GM21825 (cell line): ENCODE measurements at regions not wholly inside any gene's neighbourhood (a gene's known extent, or its start where the extent isn't known, plus 50 kb on each side); places are given as distances from the start of the nearest gene placed in this dataset.
A peak's percentile ranks its signal among the peaks of the same experiment; 100 is the strongest.

Experiments used
- ATAC-seq: cut with Tn5 transposase; IDR thresholded peaks from one replicate; pipeline ENCODE4 v1.9.1; 2021; ENCODE audit warnings: mild to moderate bottlenecking, moderate library complexity; ENCODE audit not compliant: unreplicated experiment

- ATAC-seq = no peak
Measured at GRCh38 chr14:22084393-22085281, 411.0 kb upstream of the OR4E1 start.

GRCh38 chr14:22081337-22081736, 407.7 kb upstream of the OR4E1 start:
- ATAC-seq = no peak

DNA sequence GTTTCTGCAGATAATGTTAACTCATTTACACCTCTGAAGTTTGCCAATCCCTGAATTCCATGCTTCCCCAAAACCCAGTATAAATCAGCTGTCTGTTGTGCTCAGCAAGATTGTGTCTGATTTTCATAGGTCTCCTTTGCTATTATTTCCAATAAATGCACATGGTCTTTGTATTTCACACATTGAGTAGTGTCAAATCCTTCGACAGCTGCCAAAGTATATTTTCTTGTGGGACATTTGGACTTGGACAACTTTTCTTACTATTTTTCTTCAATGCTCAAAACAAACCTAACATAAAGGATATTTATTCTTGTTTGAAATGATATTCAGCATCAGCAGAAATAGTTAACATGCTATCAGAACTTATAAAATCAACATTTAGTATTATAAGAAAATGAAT, 406.1 kb upstream of the OR4E1 start:
- ATAC-seq = no peak

DNA sequence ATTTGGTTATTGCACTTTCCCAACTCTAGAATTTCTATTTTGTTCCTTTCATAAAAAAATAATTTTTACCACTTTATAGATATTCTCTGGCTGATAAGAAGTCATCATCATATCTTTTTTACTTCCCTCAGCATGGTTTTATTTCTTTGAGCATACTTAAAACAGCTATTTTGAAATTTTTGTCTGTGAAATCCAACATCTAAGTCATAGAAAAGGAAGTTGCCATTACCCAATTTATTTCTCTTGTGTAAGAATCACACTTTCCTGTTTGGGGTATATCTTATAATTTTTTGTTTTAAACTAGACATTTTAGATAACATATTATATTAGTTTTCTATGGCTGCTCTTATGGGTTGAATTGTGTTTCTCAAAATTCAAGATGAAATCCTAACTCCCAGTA, 400.2 kb upstream of the OR4E1 start:
- no peak for ATAC-seq

- peak; percentile 88 for ATAC-seq
Measured at GRCh38 chr14:22071006-22071405, 397.4 kb upstream of the OR4E1 start.

- ATAC-seq = peak; percentile 63
Measured at GRCh38 chr14:22070119-22070982, 396.7 kb upstream of the OR4E1 start.

DNA sequence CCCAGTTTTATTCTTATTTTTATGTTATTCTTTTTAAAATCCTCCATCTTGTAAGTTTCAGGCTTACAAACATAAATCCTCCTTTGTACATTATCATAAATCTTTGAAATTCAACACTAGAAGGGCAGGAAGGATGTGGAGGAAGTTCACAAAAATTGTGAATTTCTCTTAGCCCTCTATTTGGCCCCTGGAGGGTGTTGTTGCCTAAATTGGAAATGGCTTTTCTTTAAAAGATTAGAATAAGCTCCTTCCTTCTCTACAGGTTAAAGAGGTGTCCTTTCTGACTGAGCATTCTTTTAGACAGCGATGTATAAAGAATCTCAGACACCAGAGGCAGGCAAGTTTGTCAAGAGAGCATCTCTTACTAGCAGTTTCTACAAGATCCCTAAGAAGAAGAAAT, 391.7 kb upstream of the OR4E1 start:
- no peak for ATAC-seq

- no peak for ATAC-seq
Measured at GRCh38 chr14:22059201-22059600, 385.6 kb upstream of the OR4E1 start.

- no peak for ATAC-seq
Measured at GRCh38 chr14:22052795-22053194, 379.2 kb upstream of the OR4E1 start.

DNA sequence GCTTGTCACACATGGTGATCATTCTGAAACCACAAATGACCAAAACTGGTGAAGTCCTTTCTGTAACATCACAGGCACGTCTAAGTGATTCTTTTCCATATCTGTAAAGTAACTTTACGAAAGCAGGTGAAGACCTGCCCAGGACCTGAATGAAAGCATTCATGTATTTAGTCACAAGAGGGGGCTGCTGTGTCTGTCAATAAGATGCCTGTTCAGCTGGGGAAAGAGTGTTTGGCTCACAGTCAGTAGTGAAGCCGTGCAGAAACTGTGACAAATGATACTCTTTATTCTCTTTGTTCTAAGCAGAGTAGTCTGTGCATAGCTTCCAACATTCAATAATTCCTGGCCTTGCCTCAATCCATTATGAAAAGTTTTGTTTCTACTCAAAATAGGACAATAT, 373.5 kb upstream of the OR4E1 start:
- ATAC-seq = no peak

GRCh38 chr14:22046063-22046462, 372.4 kb upstream of the OR4E1 start:
- ATAC-seq = no peak

- no peak for ATAC-seq
Measured at GRCh38 chr14:22044193-22044592, 370.6 kb upstream of the OR4E1 start.

DNA sequence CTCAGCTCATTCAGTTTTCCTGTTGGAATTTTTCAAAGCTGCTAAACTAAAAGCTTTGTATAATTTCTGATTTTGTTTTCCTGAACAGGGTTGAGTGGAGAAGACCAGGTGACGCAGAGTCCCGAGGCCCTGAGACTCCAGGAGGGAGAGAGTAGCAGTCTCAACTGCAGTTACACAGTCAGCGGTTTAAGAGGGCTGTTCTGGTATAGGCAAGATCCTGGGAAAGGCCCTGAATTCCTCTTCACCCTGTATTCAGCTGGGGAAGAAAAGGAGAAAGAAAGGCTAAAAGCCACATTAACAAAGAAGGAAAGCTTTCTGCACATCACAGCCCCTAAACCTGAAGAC, 367.1 kb upstream of the OR4E1 start:
- ATAC-seq = no peak

DNA sequence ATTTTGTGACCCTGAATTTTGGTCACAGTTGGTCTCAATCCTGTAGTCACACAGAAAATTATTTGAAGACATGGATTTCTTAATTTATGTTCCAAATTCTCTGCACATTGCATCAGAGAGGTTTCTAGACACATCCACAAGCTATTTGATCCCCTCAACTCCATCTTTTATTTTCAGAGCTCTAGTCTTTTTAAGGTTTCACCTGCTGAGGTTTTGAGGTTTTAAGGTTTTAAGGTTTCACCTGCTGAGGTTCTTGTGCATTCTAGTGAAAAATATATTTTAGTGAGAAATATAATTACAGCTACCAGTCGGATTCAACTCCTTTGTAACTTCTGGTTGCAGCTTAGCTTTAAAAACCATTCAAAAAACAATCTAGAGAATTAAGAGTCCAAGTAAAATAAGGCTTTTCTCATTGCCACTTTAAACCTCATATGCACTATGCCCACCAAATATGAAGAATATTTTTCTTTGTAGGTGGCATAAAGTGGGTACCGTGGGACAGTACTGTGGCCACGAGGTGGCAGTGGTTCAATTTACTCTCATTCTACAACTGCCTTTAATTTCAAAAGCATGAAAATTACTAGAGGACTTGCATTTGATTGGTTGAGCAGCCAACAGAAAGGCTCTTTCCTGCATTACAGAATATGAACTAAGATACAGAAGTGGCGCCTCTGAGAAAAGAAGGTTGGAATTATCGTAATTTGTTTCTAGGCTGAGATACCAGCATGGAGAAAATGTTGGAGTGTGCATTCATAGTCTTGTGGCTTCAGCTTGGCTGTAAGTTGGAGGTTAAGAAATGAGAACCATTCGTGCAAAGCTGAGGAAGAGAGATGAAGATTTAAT, 366.5 kb upstream of the OR4E1 start:
- no peak for ATAC-seq

GRCh38 chr14:22036541-22037239, 363.1 kb upstream of the OR4E1 start:
- ATAC-seq = no peak

- ATAC-seq = no peak
Measured at GRCh38 chr14:22026527-22026926, 352.9 kb upstream of the OR4E1 start.

DNA sequence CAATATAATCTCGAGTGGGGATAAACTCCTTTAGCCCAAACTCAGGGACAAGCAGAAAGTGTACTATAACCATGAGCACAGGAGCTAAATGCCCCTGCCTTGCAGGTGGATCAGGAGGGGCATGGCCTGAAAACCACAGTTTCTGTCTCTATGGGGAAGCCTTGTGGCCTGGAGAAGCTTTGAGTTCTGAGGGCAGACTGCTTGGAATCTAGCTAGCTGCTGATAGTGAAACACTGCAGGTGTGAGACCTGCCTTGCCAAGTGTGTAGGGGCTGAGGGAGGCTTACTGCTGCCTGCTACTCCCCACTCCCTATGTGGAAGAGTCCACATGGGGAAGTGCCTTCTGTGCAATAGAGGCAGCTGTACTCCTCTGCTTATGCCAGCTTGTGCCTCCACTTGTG, 352.3 kb upstream of the OR4E1 start:
- ATAC-seq = no peak

DNA sequence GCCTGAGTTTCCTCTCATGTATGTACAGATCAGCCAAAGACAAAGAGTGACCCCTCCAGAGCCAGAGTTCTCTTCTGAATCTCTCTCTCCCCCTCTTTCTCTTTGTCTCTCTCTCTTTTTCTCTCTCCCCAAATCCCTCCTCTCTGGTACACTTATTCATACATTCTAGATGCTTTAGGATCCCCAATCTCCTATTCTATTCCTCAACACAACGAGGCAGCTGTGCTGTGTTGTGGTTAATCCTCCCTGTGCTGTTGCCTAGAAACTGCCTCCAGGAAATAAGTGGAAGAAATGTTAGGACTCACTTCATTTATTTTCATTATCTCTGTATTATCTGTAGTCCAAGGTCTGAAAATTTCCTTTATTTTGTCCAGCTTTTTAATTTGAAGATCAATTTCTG, 350.5 kb upstream of the OR4E1 start:
- ATAC-seq = no peak

GRCh38 chr14:22018890-22019289, 345.3 kb upstream of the OR4E1 start:
- no peak for ATAC-seq

GRCh38 chr14:22012452-22012851, 338.8 kb upstream of the OR4E1 start:
- ATAC-seq = no peak

DNA sequence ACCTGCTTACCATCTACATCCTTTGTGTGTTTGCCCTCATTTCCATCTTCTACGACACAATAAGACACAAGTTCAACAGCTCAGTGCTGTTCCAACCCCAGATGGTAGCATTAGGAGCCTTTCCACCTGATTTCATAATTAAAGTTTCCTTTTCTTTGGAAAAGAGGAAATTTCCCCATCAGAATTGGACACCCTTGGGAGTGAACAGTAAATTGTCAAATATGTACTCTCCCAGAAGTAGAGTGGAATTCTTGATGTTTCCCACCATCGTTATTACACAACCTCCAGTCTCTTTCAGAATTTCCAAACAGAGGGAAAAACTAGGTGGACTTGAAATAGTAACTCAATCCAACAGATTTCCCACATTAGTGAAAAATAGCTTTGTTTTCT, 337.6 kb upstream of the OR4E1 start:
- ATAC-seq = no peak
